ACC112 (cell line): ENCODE measurements at regions not wholly inside any gene's neighbourhood (a gene's known extent, or its start where the extent isn't known, plus 50 kb on each side); places are given as distances from the start of the nearest gene placed in this dataset.

ENCODE experiments used
- H2AFZ ChIP-seq: fragments of 200-600 bp; sonication (generic); one replicate; pipeline ENCODE4 v1.6.0; 2017; ENCODE audit warnings: antibody characterized with exemption, low read length; ENCODE audit not compliant: unreplicated experiment
- H3K27ac ChIP-seq: fragments of 200-600 bp; sonication (generic); 2 replicates; pipeline ENCODE4 v1.5.1; 2014; ENCODE audit warnings: low read depth, mild to moderate bottlenecking, antibody characterized with exemption, low read length, moderate library complexity
- H3K27me3 ChIP-seq: fragments of 200-600 bp; sonication (generic); 2 replicates; pipeline ENCODE4 v1.6.1; 2014; ENCODE audit warnings: mild to moderate bottlenecking, antibody characterized with exemption, low read length, moderate library complexity, mixed read lengths; ENCODE audit not compliant: insufficient read depth
- H3K36me3 ChIP-seq: fragments of 200-600 bp; sonication (generic); 2 replicates; pipeline ENCODE4 v1.6.1; 2016; ENCODE audit warnings: mild to moderate bottlenecking, antibody characterized with exemption, low read length, moderate library complexity, mixed read lengths; ENCODE audit not compliant: insufficient read depth
- H3K4me1 ChIP-seq: fragments of 200-600 bp; sonication (generic); one replicate; pipeline ENCODE4 v1.6.1; 2016; ENCODE audit warnings: low read length, mixed read lengths; ENCODE audit not compliant: insufficient read depth, unreplicated experiment, control insufficient read depth
- H3K4me3 ChIP-seq: fragments of 200-600 bp; sonication (generic); 2 replicates; pipeline ENCODE4 v1.5.1; 2014; ENCODE audit warnings: mild to moderate bottlenecking, low read depth, low read length
- H3K79me2 ChIP-seq: fragments of 200-600 bp; sonication (generic); one replicate; pipeline ENCODE4 v1.6.0; 2016; ENCODE audit warnings: low read length; ENCODE audit not compliant: control insufficient read depth, unreplicated experiment, insufficient read depth

DNA sequence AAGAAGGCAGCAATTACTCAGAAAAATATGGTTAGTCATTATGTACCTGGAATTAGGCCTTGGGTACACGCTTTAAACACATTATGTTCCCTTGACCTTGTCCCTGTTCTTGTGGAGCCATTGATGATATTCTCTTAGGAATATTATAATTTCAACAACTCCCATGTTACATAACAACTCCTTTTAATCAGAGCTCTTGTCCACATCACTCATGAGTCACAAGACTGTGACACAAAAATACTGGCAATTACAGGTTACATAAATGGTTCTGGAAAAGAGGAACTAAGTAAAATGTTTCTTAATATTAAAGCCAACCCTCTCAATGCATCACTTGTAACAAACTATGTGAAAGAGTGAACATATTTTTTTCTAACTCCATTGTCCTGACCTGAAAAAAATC, 143.8 kb upstream of the PCLO start:
- no peak overlapping the region for H3K27ac ChIP-seq
- no peak overlapping the region for H2AFZ ChIP-seq
- no peaks in the 10 kb centered on the region for H3K36me3 ChIP-seq
- H3K27me3 ChIP-seq = no peaks in the 10 kb centered on the region
- peaks cover 11% of the 10 kb centered on the region for H3K4me1 ChIP-seq
- no peaks in the 10 kb centered on the region for H3K79me2 ChIP-seq
- no peak overlapping the region for H3K4me3 ChIP-seq

DNA sequence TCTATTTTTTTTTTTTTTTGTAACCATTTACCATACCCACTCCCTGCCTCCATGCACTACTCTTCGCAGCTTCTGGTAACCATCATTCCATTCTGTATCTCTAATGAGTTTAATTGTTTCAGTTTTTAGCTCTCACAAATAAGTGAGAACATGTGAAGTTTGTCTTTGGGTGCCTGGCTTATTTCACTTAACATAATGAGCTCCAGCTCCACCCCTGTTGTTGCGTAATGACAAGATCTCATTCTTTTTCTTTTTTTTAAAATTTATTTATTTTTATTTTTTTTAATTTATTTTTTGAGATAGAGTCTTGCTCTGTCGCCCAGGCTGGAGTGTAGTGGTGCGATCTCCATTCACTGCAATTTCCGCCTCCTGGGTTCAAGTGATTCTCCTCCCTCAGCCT, 142.3 kb upstream of the PCLO start:
- Histone ChIP-seq H3K27ac (no peak overlapping the region), H2AFZ (no peak overlapping the region), H3K36me3 (no peaks in the 10 kb centered on the region), H3K4me1 (peaks cover 18% of the 10 kb centered on the region), H3K79me2 (no peaks in the 10 kb centered on the region), H3K4me3 (no peak overlapping the region), H3K27me3 (no peaks in the 10 kb centered on the region)

DNA sequence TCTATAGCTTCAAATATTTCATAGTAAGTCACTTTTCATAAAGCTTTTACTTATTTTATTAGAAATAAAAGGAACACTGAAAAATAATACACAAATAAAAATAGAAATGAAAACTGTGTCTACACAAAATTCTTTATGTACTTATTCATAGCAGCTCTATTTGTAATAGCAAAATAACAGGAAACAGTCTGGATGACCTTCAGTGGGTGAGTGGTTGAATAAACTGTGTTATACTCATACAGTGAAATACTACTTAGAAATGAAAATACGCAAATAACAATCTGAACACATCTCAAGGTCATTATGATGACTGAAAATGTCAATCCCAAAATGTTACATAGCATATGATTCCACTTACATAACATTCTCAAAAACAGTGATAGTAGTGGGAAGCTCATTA, 138.7 kb upstream of the PCLO start:
- Histone ChIP-seq H3K36me3 (no peaks in the 10 kb centered on the region), H2AFZ (no peak overlapping the region), H3K27ac (peak overlapping the region; percentile 30), H3K27me3 (no peaks in the 10 kb centered on the region), H3K4me3 (peak overlapping the region; percentile 38; the same call in 1 of the 2 replicates), H3K4me1 (peaks cover 18% of the 10 kb centered on the region), H3K79me2 (no peaks in the 10 kb centered on the region)

DNA sequence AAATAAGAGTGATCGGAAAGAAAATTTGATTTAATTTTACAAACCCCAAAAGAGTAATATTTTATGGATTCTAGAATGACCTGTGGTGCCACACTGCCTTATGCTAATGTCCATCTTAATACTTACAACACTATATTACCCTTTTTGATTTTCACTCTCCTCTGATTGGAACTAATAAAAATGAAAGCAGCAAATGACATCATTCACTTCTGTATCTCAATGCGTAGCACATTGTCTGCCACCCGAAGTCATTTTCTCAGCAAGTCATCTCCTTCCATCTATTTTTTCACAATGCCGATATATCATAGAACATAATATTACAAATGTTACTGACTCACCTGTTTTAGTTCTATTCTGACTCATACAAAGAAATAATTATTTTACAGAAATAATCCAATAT, 127.5 kb upstream of the PCLO start:
- Histone ChIP-seq H3K36me3 (no peaks in the 10 kb centered on the region), H3K4me3 (no peak overlapping the region), H3K27ac (no peak overlapping the region), H2AFZ (no peak overlapping the region), H3K27me3 (peaks cover 32% of the 10 kb centered on the region), H3K79me2 (no peaks in the 10 kb centered on the region), H3K4me1 (no peaks in the 10 kb centered on the region)

DNA sequence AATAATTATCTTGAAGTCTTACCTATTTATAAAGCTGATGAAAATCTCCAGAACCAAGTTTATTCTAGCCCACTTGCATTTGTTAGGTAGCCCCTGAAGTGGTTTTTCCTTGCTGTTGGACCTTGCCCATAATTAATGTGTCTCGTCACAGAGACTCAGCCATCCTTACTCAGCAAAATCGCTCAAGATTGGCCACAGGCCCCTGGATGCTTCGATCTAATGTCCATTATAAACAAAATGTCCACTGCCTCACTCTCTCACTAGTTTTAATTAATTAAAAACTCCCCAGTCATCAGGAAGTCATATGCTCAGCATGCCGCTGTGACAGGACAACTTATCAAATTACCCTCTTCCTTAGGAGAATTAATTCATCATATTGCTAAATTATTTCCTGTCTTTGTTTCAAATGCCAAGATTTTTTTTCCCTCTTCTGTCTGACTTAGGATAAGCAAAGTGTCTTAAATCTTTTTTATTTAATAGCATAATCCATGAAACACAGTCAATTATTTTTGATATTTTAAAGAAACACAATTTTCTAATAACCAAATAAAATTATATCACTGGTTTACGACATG, 126.8 kb upstream of the PCLO start:
- no peaks in the 10 kb centered on the region for H3K79me2 ChIP-seq
- peaks cover 32% of the 10 kb centered on the region for H3K27me3 ChIP-seq
- no peak overlapping the region for H3K27ac ChIP-seq
- no peak overlapping the region for H3K4me3 ChIP-seq
- H3K36me3 ChIP-seq = no peaks in the 10 kb centered on the region
- H3K4me1 ChIP-seq = no peaks in the 10 kb centered on the region
- no peak overlapping the region for H2AFZ ChIP-seq

DNA sequence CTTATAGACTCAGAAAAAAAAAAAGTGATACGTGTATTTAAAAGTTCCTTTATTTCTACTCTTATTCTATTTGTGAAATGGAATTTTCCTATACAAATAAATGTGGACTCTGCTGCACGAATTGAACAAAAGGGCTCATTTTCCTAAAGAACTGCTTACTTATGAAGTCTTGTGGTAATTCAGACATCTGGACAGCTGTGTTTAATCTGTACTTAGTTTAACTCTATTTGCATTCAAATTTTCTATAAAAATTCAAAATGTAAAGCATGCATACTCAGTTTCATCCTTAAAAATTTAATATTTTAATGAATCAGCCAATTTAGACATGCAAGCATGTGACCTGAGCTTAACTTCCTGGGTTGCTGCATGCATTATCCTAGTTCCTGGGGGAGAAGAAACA, 118.0 kb upstream of the PCLO start:
- Histone ChIP-seq H3K36me3 (no peaks in the 10 kb centered on the region), H3K79me2 (no peaks in the 10 kb centered on the region), H3K4me3 (no peak overlapping the region), H2AFZ (no peak overlapping the region), H3K27me3 (peaks cover 33% of the 10 kb centered on the region), H3K4me1 (no peaks in the 10 kb centered on the region), H3K27ac (no peak overlapping the region)

DNA sequence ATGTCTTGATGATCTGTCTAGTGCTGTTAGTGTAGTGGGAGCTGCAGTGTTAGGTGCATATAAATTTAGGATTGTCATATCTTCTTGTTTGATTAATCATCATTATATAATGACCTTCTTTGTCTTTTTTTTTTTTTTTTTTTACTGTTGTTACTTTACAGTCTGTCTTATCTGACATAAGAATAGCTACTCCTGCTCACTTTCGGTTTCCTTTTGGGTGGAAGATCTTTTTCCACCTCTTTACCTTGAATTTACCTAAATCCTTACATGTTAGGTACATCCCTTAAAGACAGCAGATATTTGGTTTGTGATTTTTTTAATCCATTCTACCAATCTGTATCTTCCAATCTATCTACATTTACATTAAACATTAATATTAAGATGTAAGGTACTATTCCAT, 113.6 kb upstream of the PCLO start:
- Histone ChIP-seq H3K36me3 (no peaks in the 10 kb centered on the region), H3K27me3 (peaks cover 51% of the 10 kb centered on the region), H2AFZ (no peak overlapping the region), H3K4me1 (no peaks in the 10 kb centered on the region), H3K79me2 (no peaks in the 10 kb centered on the region), H3K4me3 (no peak overlapping the region), H3K27ac (no peak overlapping the region)

DNA sequence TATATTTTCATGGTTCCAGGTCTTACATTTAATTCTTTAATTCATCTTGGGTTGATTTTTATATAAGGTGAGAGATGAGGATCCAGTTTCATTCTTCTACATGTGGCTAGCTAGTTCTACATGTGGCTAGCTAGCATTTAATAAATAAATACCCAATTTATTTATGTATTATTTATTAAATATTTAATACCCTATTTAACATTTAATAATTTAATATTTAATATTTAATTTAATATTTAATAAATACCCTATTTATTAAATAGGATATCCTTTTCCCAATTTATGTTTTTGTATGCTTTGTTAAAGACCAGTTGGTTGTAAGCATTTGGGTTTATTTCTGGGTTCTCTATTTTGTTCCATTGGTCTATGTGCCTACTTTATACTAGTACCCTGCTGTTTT, 111.0 kb upstream of the PCLO start:
- H3K79me2 ChIP-seq = no peaks in the 10 kb centered on the region
- no peak overlapping the region for H3K27ac ChIP-seq
- H3K27me3 ChIP-seq = peaks cover 41% of the 10 kb centered on the region
- no peaks in the 10 kb centered on the region for H3K36me3 ChIP-seq
- no peak overlapping the region for H2AFZ ChIP-seq
- no peak overlapping the region for H3K4me3 ChIP-seq
- H3K4me1 ChIP-seq = no peaks in the 10 kb centered on the region

DNA sequence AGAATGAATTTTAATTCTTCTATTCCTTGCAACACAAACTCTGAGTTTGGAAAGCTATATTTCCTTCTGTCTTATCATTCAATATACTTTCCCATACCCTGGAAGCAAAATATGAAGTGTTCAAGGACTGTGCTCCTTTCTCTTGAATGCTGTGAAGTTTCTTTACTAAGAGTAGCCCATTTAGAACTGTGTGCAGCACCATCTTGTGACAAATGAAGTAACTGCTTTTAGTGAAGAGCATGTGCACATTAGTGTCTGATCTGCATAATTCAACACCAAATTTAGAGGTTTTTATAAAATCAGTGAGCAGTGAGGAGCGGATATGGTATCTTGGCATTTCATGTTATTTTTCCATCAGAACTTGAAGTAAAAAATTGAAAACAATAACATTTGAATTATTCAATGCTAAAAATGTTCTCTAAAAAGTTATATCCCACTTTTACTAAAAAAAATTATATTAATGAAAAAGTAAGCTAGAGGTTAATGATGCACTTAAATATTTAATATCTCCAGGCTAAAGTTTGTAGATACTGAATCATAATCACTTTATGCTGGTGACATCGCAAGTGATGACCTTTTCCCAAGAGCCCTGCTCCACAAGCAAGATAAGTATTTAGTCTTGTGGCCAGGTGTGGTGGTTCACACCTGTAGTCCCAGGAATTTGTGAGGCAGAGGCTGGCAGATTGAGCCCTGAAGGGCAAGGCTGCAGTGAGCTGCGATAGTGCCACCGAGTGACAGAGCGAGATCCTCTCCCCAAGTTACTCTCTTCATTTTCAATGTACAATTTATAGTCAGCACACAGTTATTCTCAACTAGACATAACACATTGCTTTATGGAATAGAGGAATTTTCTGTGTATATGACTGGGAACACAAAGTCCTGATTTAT, 108.8 kb upstream of the PCLO start:
- no peaks in the 10 kb centered on the region for H3K36me3 ChIP-seq
- no peak overlapping the region for H3K4me3 ChIP-seq
- H2AFZ ChIP-seq = no peak overlapping the region
- peaks cover 4% of the 10 kb centered on the region for H3K4me1 ChIP-seq
- no peak overlapping the region for H3K27ac ChIP-seq
- peaks cover 28% of the 10 kb centered on the region for H3K27me3 ChIP-seq
- no peaks in the 10 kb centered on the region for H3K79me2 ChIP-seq

DNA sequence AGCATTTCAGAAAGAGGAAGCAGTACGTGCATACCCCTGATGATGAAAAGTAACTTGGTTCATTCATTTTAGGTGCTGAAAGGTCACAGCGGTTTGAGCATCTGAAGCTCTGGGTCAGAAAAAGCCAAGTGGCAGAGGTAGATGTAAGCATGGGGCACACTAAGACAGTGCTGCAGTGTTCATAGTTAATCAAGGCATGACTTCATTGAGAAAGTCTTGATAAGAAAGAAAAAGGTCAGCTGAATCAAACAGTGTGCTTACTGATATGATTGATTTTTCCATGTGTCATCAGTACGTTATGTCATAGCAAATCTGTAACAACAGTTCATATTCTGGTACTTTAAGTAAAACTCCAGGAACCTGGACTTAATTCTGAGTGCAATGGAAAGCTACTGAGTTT, 107.7 kb upstream of the PCLO start:
- H3K4me1 ChIP-seq = peaks cover 4% of the 10 kb centered on the region
- no peaks in the 10 kb centered on the region for H3K36me3 ChIP-seq
- H3K79me2 ChIP-seq = no peaks in the 10 kb centered on the region
- no peak overlapping the region for H3K4me3 ChIP-seq
- no peak overlapping the region for H3K27ac ChIP-seq
- H2AFZ ChIP-seq = no peak overlapping the region
- H3K27me3 ChIP-seq = peaks cover 22% of the 10 kb centered on the region

DNA sequence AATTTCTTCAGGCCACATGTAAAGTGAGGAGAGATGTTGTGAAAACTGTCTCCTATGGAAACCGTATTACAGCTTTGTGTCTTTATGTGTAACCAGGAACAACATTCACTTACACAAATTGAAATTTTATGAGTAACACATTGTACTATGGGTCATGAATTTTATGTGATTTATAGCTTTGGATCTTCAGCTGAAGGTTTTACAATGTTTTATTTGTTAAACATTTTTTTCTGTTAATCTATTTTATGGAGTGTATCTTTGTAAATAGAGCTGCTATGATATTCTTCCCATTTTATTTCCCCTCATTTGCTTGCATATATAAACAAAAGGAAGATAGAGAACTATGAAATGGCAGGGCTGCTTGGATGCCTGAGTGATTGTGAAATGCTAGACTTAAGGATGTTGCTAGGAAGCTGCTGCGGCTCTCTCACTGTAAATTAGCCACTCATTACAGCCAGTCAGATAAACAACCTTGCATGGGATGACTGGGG, 104.5 kb upstream of the PCLO start:
- Histone ChIP-seq H3K4me3 (no peak overlapping the region), H3K27ac (no peak overlapping the region), H3K36me3 (no peaks in the 10 kb centered on the region), H2AFZ (no peak overlapping the region), H3K27me3 (peaks cover 4% of the 10 kb centered on the region; the same call in 1 of the 2 replicates), H3K79me2 (no peaks in the 10 kb centered on the region), H3K4me1 (peaks cover 7% of the 10 kb centered on the region)
